Muscle layer of duodenum (tissue), 2 donors: ENCODE measurements at regions not wholly inside any gene's neighbourhood (a gene's known extent, or its start where the extent isn't known, plus 50 kb on each side); places are given as distances from the start of the nearest gene placed in this dataset.

Source experiments
- H3K27ac ChIP-seq: one replicate; pipeline ENCODE4 v1.7.0; 2013; ENCODE audit warnings: mild to moderate bottlenecking, low read length
- H3K27me3 ChIP-seq: one replicate; pipeline ENCODE4 v1.7.0; 2013; ENCODE audit warnings: low read depth, mild to moderate bottlenecking, control low read depth, low read length
- H3K36me3 ChIP-seq, 2 donors: one replicate each; pipeline ENCODE4 v1.7.0; 2013; ENCODE audit warnings: low read length in 2 of 2, control low read depth in 1 of 2, mild to moderate bottlenecking in 1 of 2; ENCODE audit not compliant: insufficient read depth in 2 of 2, control insufficient read depth in 1 of 2
- H3K4me1 ChIP-seq, 2 donors: one replicate each; pipeline ENCODE4 v1.7.0; 2013; ENCODE audit warnings: low read length in 2 of 2, mild to moderate bottlenecking in 2 of 2, control low read depth in 1 of 2, moderate library complexity in 1 of 2; ENCODE audit not compliant: insufficient read depth in 2 of 2, control insufficient read depth in 1 of 2
- H3K4me3 ChIP-seq, 2 donors: one replicate each; pipeline ENCODE4 v1.7.0; 2013; ENCODE audit warnings: low read length in 2 of 2, low read depth in 1 of 2, mild to moderate bottlenecking in 1 of 2
- H3K9me3 ChIP-seq, 2 donors: one replicate each; pipeline ENCODE4 v1.7.0; 2013; ENCODE audit warnings: low read length in 2 of 2, control low read depth in 1 of 2, mild to moderate bottlenecking in 1 of 2; ENCODE audit not compliant: control insufficient read depth in 1 of 2
- donor health status: healthy.

- no peaks in the 10 kb centered on the region for H3K27me3 ChIP-seq
- no peaks in the 10 kb centered on the region for H3K9me3 ChIP-seq
- H3K4me3 ChIP-seq = no peak overlapping the region
- H3K36me3 ChIP-seq = no peaks in the 10 kb centered on the region
- H3K27ac ChIP-seq = no peak overlapping the region
- H3K4me1 ChIP-seq = no peaks in the 10 kb centered on the region
Observed at GRCh38 chr1:239240736-239241135, 145.6 kb upstream of the CHRM3 start.

- no peaks in the 10 kb centered on the region for H3K27me3 ChIP-seq
- no peaks in the 10 kb centered on the region for H3K36me3 ChIP-seq
- no peaks in the 10 kb centered on the region for H3K9me3 ChIP-seq
- H3K4me3 ChIP-seq = no peak overlapping the region
- H3K27ac ChIP-seq = no peak overlapping the region
- no peaks in the 10 kb centered on the region for H3K4me1 ChIP-seq
Observed at GRCh38 chr1:239239529-239239928, 146.8 kb upstream of the CHRM3 start.

- H3K4me3 ChIP-seq = no peak overlapping the region
- H3K9me3 ChIP-seq = no peaks in the 10 kb centered on the region
- no peak overlapping the region for H3K27ac ChIP-seq
Observed at GRCh38 chr1:239237912-239238311, 148.5 kb upstream of the CHRM3 start.

GRCh38 chr1:239233626-239234025 lies 152.7 kb upstream of the CHRM3 start:
- Histone ChIP-seq H3K36me3 (no peaks in the 10 kb centered on the region), H3K4me1 (no peaks in the 10 kb centered on the region), H3K4me3 (no peak overlapping the region), H3K27me3 (no peaks in the 10 kb centered on the region), H3K9me3 (no peaks in the 10 kb centered on the region), H3K27ac (no peak overlapping the region)

More at GRCh38 chr1:239237912-239238311, 148.5 kb upstream of the CHRM3 start:
- no peaks in the 10 kb centered on the region for H3K36me3 ChIP-seq
- no peaks in the 10 kb centered on the region for H3K27me3 ChIP-seq
- H3K4me1 ChIP-seq = no peaks in the 10 kb centered on the region

GRCh38 chr1:239232921-239233320 lies 153.4 kb upstream of the CHRM3 start:
- Histone ChIP-seq H3K27ac (no peak overlapping the region), H3K4me3 (no peak overlapping the region), H3K9me3 (no peaks in the 10 kb centered on the region), H3K27me3 (no peaks in the 10 kb centered on the region), H3K4me1 (no peaks in the 10 kb centered on the region), H3K36me3 (no peaks in the 10 kb centered on the region)

- H3K36me3 ChIP-seq = no peaks in the 10 kb centered on the region
- no peak overlapping the region for H3K27ac ChIP-seq
- no peaks in the 10 kb centered on the region for H3K27me3 ChIP-seq
- no peak overlapping the region for H3K4me3 ChIP-seq
- peaks cover 3 to 15% of the 10 kb centered on the region in 2 donors for H3K9me3 ChIP-seq
- H3K4me1 ChIP-seq = no peaks in the 10 kb centered on the region
Observed at GRCh38 chr1:239228451-239228850, 157.9 kb upstream of the CHRM3 start.

GRCh38 chr1:239225396-239225795 lies 161.0 kb upstream of the CHRM3 start:
- H3K27me3 ChIP-seq = no peaks in the 10 kb centered on the region
- no peak overlapping the region for H3K27ac ChIP-seq
- H3K4me1 ChIP-seq = no peaks in the 10 kb centered on the region
- no peak overlapping the region for H3K4me3 ChIP-seq
- H3K36me3 ChIP-seq = no peaks in the 10 kb centered on the region
- H3K9me3 ChIP-seq = peaks cover 8 to 18% of the 10 kb centered on the region in 2 donors

GRCh38 chr1:239224100-239224499 lies 162.3 kb upstream of the CHRM3 start:
- Histone ChIP-seq H3K4me1 (no peaks in the 10 kb centered on the region), H3K27me3 (no peaks in the 10 kb centered on the region), H3K27ac (no peak overlapping the region), H3K4me3 (no peak overlapping the region), H3K9me3 (peaks cover 8 to 18% of the 10 kb centered on the region in 2 donors), H3K36me3 (no peaks in the 10 kb centered on the region)

GRCh38 chr1:239222999-239223398 lies 163.4 kb upstream of the CHRM3 start:
- no peaks in the 10 kb centered on the region for H3K27me3 ChIP-seq
- no peaks in the 10 kb centered on the region for H3K4me1 ChIP-seq
- H3K36me3 ChIP-seq = no peaks in the 10 kb centered on the region
- H3K4me3 ChIP-seq = no peak overlapping the region
- H3K9me3 ChIP-seq = peaks cover 8 to 18% of the 10 kb centered on the region in 2 donors
- no peak overlapping the region for H3K27ac ChIP-seq

GRCh38 chr1:239221656-239222055 lies 164.7 kb upstream of the CHRM3 start:
- Histone ChIP-seq H3K36me3 (no peaks in the 10 kb centered on the region), H3K27ac (no peak overlapping the region), H3K4me1 (no peaks in the 10 kb centered on the region), H3K9me3 (peaks cover 8 to 15% of the 10 kb centered on the region in 2 donors), H3K27me3 (no peaks in the 10 kb centered on the region), H3K4me3 (no peak overlapping the region)

- Histone ChIP-seq H3K4me3 (no peak overlapping the region), H3K27ac (no peak overlapping the region), H3K4me1 (no peaks in the 10 kb centered on the region), H3K27me3 (no peaks in the 10 kb centered on the region), H3K36me3 (no peaks in the 10 kb centered on the region), H3K9me3 (peaks cover 3 to 5% of the 10 kb centered on the region in 2 donors)
Observed at GRCh38 chr1:239219679-239220078, 166.7 kb upstream of the CHRM3 start.

- Histone ChIP-seq H3K36me3 (no peaks in the 10 kb centered on the region), H3K27me3 (no peaks in the 10 kb centered on the region)
Observed at GRCh38 chr1:239218301-239218700, 168.1 kb upstream of the CHRM3 start.

More at GRCh38 chr1:239218301-239218700, 168.1 kb upstream of the CHRM3 start:
- Histone ChIP-seq H3K9me3 (peaks cover 3 to 5% of the 10 kb centered on the region in 2 donors), H3K4me1 (no peaks in the 10 kb centered on the region), H3K4me3 (no peak overlapping the region), H3K27ac (no peak overlapping the region)
